ENCODE measurements at regions not wholly inside any gene's neighbourhood (a gene's known extent, or its start where the extent isn't known, plus 50 kb on each side); places are given as distances from the start of the nearest gene placed in this dataset.

GRCh38 chr5:124952566-124952965 lies 206.1 kb upstream of the ZNF608 start:
- no peak overlapping the region for H3K27ac ChIP-seq (replicated peaks)
- no peaks in the 10 kb centered on the region for H3K36me3 ChIP-seq
- peaks cover 11% of the 10 kb centered on the region for H3K4me1 ChIP-seq
- intact Hi-C loops (cut with micrococcal nuclease) = no loop called here
- H3K9me3 ChIP-seq (replicated peaks) = no peaks in the 10 kb centered on the region
- TF ChIP-seq, protein P1, sequence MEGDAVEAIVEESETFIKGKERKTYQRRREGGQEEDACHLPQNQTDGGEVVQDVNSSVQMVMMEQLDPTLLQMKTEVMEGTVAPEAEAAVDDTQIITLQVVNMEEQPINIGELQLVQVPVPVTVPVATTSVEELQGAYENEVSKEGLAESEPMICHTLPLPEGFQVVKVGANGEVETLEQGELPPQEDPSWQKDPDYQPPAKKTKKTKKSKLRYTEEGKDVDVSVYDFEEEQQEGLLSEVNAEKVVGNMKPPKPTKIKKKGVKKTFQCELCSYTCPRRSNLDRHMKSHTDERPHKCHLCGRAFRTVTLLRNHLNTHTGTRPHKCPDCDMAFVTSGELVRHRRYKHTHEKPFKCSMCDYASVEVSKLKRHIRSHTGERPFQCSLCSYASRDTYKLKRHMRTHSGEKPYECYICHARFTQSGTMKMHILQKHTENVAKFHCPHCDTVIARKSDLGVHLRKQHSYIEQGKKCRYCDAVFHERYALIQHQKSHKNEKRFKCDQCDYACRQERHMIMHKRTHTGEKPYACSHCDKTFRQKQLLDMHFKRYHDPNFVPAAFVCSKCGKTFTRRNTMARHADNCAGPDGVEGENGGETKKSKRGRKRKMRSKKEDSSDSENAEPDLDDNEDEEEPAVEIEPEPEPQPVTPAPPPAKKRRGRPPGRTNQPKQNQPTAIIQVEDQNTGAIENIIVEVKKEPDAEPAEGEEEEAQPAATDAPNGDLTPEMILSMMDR (IDR thresholded peaks at IDR 0.05; ENCODE audit: borderline replicate concordance) = no peak
- DNase-seq = no peak
- H3K27me3 ChIP-seq (ENCODE audit: low read depth) = no peaks in the 10 kb centered on the region
- no peak overlapping the region for H3K4me3 ChIP-seq

DNA sequence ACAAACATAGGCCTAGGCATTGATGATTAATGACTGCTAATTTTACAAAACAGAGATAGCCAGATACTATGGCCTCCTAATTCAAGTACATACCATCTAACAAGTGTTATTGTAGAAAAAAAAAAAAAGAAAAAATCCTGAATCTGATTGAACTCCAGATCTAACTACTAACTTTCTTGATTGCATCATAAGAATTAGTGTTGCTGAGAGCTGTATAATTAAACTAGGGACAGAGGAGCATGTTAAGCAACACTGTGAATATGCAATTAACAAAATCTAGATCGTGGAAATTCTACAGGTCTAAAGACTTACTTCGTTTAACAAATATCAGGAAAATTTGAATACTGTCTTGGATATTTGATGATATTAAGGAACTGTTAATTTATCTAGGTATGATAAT lies 208.3 kb upstream of the ZNF608 start:
- no peaks in the 10 kb centered on the region for H3K9me3 ChIP-seq (replicated peaks)
- no peak overlapping the region for H3K27ac ChIP-seq (replicated peaks)
- H3K4me1 ChIP-seq = peaks cover 1% of the 10 kb centered on the region
- DNase-seq = no peak
- TF ChIP-seq, protein P1 (IDR thresholded peaks at IDR 0.05; ENCODE audit: borderline replicate concordance) = no peak
- H3K27me3 ChIP-seq (ENCODE audit: low read depth) = no peaks in the 10 kb centered on the region
- no peak overlapping the region for H3K4me3 ChIP-seq
- H3K36me3 ChIP-seq = no peaks in the 10 kb centered on the region
- intact Hi-C loops (cut with micrococcal nuclease) = no loop called here

- DNase-seq = no peak
- Histone ChIP-seq H3K9me3 (replicated peaks) (no peaks in the 10 kb centered on the region), H3K27ac (replicated peaks) (no peak overlapping the region), H3K4me1 (no peaks in the 10 kb centered on the region), H3K27me3 (ENCODE audit: low read depth) (no peaks in the 10 kb centered on the region), H3K4me3 (no peak overlapping the region), H3K36me3 (no peaks in the 10 kb centered on the region)
- intact Hi-C loops (cut with micrococcal nuclease) = no loop called here
- TF ChIP-seq, protein P1 (IDR thresholded peaks at IDR 0.05; ENCODE audit: borderline replicate concordance) = no peak
These were observed 210.1 kb upstream of the ZNF608 start for GRCh38 chr5:124956471-124957029.

DNA sequence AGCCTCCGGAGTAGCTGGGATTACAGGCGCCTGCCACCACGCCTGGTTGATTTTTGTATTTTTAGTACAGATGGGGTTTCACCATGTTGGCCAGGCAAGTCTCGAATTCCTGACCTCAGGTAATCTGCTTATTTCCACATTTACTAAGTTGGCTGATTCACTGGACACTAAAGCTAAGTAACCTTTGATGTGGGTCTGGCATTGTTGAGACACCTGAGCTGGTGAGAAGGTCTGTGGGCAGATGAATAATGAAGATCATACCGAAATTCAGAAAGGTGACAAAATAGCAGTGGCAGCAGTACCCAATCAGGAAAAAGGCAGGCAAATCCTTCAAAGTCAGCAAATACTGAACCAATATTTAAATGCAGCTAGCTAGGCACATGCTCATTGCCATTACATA lies 210.6 kb upstream of the ZNF608 start:
- Histone ChIP-seq H3K9me3 (replicated peaks) (no peaks in the 10 kb centered on the region), H3K27me3 (ENCODE audit: low read depth) (no peaks in the 10 kb centered on the region), H3K4me1 (no peaks in the 10 kb centered on the region), H3K36me3 (no peaks in the 10 kb centered on the region), H3K4me3 (no peak overlapping the region), H3K27ac (replicated peaks) (no peak overlapping the region)
- no peak for DNase-seq
- TF ChIP-seq, protein P1 (IDR thresholded peaks at IDR 0.05; ENCODE audit: borderline replicate concordance) = no peak
- intact Hi-C loops (cut with micrococcal nuclease) = no loop called here

DNA sequence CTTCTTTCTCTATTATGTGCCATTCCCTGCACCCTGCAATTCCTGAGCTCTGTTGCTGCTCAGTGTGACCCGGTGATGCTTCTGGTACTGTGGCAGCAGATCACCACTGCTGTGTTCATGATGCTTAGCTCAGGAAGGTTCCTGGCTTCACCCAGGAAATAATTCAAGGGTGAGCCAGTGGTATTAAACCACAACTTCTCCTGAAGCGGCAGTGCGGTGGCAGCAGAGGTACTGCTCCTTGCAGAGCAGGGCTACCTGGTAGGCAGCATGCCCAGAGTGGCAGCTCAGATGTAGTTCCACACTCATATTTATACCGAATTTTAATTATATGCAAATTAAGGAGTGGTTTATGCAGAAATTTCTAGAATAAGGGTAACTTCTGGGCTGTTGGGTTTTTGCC lies 213.8 kb upstream of the ZNF608 start:
- no peak for DNase-seq
- Histone ChIP-seq H3K9me3 (replicated peaks) (no peaks in the 10 kb centered on the region), H3K27me3 (ENCODE audit: low read depth) (no peaks in the 10 kb centered on the region), H3K4me3 (no peak overlapping the region), H3K4me1 (no peaks in the 10 kb centered on the region), H3K36me3 (no peaks in the 10 kb centered on the region), H3K27ac (replicated peaks) (no peak overlapping the region)
- intact Hi-C loops (cut with micrococcal nuclease) = no loop called here
- TF ChIP-seq, protein P1 (IDR thresholded peaks at IDR 0.05; ENCODE audit: borderline replicate concordance) = no peak

Measured in left ventricle myocardium inferior (tissue), 1 donor.